T-helper 17 cell (primary cell): ENCODE measurements at regions not wholly inside any gene's neighbourhood (a gene's known extent, or its start where the extent isn't known, plus 50 kb on each side); places are given as distances from the start of the nearest gene placed in this dataset.

Experiments
- ATAC-seq: fragments of 150-1000 bp; cut with Tn5 transposase; 2 replicates; pipeline ENCODE4 v1.10.0; 2021; ENCODE audit warnings: mild to moderate bottlenecking, moderate library complexity
- DNase-seq, 3 donors: peaks; one replicate each; pipeline versions ENCODE4 v3.0.0 to v3.0.0-alpha.2; 2020 to 2021
- H3K9me3 ChIP-seq: one replicate; pipeline ENCODE4 v1.7.0; 2013; ENCODE audit warnings: low read length, mild to moderate bottlenecking; ENCODE audit not compliant: control insufficient read depth, poor library complexity, severe bottlenecking
- H3K27ac Mint-ChIP-seq: one replicate; pipeline ENCODE4 v1.8.0; 2022; ENCODE audit warnings: mild to moderate bottlenecking, moderate library complexity, mixed read lengths
- H3K27me3 Mint-ChIP-seq: one replicate; pipeline ENCODE4 v1.8.0; 2022; ENCODE audit warnings: mixed read lengths
- H3K36me3 Mint-ChIP-seq: one replicate; pipeline ENCODE4 v1.8.0; 2022; ENCODE audit warnings: low read depth, mixed read lengths
- H3K4me1 Mint-ChIP-seq: one replicate; pipeline ENCODE4 v1.8.0; 2022; ENCODE audit warnings: mild to moderate bottlenecking, mixed read lengths
- H3K4me3 Mint-ChIP-seq: one replicate; pipeline ENCODE4 v1.8.0; 2022; ENCODE audit warnings: mild to moderate bottlenecking, moderate library complexity, mixed read lengths

DNA sequence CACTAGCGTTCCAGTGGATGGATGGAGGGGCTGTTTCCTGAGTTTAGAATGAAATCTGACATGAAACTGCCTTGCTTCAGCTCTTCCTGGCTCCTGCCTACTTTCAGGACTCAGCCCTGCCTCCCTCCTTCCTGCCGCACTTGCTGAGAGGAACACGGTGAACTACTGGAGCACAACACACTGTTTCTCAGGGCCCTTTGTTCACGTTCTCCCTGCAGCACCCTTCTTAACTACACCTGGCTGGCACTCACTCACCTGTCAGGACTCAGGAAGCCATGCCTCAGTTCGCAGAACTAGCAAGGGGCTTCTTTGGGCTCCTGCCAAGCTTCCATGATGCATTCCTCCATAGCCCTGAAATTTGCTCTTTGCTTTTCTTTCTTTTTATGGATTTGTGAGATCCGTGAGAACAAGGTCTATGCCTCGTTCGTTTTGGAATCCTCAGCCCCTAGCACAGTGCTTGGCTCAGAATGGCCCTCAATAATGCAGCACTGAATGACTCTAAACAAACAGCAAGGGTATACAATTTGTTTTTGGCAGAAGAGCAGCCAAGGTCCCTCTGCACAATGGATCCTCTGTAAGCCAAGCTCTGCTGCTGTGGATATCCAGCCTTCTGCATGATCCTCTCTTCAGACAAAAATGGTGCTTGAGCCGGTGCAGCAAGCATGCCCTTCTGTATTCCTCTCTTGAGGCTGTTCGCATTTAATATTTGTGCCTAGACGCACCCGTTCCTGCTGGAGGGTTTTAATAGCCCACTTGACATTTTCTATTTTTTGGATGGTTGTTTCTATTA is 357.0 kb downstream of the TSN start:
- no peak overlapping the region for H3K4me3 Mint-ChIP-seq
- DNase-seq (no peak), ATAC-seq (no peak)
- no peaks in the 10 kb centered on the region for H3K36me3 Mint-ChIP-seq
- H3K9me3 ChIP-seq, result no peaks in the 10 kb centered on the region
- peaks cover 16% of the 10 kb centered on the region for H3K27me3 Mint-ChIP-seq
- H3K27ac Mint-ChIP-seq, result no peak overlapping the region
- H3K4me1 Mint-ChIP-seq, result no peaks in the 10 kb centered on the region

DNA sequence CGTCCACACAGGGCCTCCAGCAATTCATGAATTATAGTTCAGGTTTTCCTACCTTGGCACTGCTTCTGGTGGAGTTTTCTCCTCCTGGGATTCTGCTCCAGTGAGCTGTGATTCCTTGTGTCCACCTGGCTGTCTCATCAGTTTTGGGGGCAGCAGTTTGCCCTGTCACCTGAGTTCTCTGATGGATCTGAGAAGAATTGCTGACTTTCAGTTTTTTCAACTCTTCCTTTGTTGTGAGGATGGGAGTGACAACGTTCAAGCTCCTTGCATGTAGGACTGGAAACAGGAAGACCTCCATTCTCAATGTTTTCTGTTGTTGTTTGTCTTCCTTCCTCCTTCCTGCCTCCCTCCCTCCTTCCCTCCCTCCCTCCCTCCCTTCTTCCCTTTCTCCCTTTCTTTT is 359.0 kb downstream of the TSN start:
- Mint-ChIP-seq H3K27ac (no peak overlapping the region), H3K36me3 (no peaks in the 10 kb centered on the region)
- ATAC-seq, result no peak

DNA sequence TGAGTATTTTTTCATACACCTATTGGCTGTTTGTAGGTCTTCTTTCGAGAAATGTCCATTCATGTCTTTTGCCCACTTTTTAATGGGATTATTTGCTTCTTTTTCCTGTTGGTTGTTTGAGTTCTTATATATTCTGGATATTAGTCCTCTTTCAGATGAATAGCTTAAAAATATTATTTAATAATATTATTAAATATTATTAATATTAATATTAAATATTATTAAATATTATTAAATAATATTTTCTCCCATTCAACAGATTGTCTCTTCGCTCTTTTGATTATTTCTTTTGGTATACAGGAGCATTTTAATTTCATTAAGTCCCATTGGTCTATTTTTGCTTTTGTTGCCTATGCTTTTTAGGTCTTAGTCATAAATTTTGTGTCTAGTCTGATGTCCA is 361.9 kb downstream of the TSN start:
- ATAC-seq (no peak), DNase-seq (no peak)
- Mint-ChIP-seq H3K4me1 (no peaks in the 10 kb centered on the region), H3K27me3 (no peaks in the 10 kb centered on the region), H3K36me3 (no peaks in the 10 kb centered on the region), H3K4me3 (no peak overlapping the region), H3K27ac (no peak overlapping the region)
- no peaks in the 10 kb centered on the region for H3K9me3 ChIP-seq

More for the DNA sequence above, 359.0 kb downstream of the TSN start:
- DNase-seq, result no peak
- Mint-ChIP-seq H3K27me3 (peaks cover 13% of the 10 kb centered on the region), H3K4me1 (no peaks in the 10 kb centered on the region), H3K4me3 (no peak overlapping the region)
- no peaks in the 10 kb centered on the region for H3K9me3 ChIP-seq

DNA sequence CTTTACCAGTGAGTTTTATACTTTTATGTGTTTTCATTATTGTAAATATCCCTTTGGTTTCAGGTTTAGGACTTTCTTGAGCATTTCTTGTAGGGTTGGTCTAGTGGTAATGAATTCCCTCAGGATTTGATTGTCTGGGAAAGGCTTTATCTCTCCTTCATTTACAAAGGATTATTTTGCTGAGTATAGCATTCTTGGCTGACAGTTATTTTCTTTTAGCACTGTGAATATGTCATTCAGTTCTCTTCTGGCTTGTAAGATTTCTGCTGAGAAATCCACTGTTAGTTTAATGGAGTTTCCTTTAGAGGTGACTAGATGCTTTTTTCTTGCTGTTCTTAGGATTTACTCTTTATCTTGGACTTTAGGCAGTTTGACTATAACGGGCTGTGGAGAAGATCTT is 373.9 kb downstream of the TSN start:
- DNase-seq (no peak), ATAC-seq (no peak)
- Mint-ChIP-seq H3K36me3 (no peaks in the 10 kb centered on the region), H3K27ac (no peak overlapping the region), H3K27me3 (no peaks in the 10 kb centered on the region), H3K4me3 (no peak overlapping the region), H3K4me1 (no peaks in the 10 kb centered on the region)
- peaks cover 4% of the 10 kb centered on the region for H3K9me3 ChIP-seq

DNA sequence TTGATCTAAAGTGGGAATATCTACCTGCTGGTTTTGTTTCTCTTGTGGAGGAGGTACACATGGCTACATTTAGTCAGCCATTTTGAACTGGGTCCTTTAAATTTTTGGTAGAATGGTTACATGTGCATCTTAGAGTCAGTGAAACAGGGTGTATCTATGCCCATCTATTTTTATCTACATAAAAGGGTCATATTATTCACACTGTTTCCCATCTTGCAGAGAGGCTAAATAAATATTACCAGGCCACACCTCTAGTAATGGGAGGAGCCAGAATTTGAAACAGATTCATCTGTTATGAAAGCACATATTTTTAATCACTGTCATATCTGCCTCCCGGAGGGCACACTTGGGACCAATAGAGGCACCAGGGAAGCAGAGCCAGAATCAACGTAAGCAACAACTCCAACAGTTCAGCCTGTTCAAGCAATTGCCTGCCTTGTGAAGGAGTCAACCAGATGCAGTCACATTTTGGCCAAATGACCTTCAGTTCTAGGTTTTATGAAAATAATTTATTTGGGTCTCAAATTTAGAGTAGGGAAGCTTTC is 376.8 kb downstream of the TSN start:
- no peak for ATAC-seq
- peaks cover 4% of the 10 kb centered on the region for H3K9me3 ChIP-seq
- Mint-ChIP-seq H3K4me1 (no peaks in the 10 kb centered on the region), H3K36me3 (no peaks in the 10 kb centered on the region), H3K27me3 (no peaks in the 10 kb centered on the region), H3K27ac (no peak overlapping the region), H3K4me3 (no peak overlapping the region)
- no peak for DNase-seq

DNA sequence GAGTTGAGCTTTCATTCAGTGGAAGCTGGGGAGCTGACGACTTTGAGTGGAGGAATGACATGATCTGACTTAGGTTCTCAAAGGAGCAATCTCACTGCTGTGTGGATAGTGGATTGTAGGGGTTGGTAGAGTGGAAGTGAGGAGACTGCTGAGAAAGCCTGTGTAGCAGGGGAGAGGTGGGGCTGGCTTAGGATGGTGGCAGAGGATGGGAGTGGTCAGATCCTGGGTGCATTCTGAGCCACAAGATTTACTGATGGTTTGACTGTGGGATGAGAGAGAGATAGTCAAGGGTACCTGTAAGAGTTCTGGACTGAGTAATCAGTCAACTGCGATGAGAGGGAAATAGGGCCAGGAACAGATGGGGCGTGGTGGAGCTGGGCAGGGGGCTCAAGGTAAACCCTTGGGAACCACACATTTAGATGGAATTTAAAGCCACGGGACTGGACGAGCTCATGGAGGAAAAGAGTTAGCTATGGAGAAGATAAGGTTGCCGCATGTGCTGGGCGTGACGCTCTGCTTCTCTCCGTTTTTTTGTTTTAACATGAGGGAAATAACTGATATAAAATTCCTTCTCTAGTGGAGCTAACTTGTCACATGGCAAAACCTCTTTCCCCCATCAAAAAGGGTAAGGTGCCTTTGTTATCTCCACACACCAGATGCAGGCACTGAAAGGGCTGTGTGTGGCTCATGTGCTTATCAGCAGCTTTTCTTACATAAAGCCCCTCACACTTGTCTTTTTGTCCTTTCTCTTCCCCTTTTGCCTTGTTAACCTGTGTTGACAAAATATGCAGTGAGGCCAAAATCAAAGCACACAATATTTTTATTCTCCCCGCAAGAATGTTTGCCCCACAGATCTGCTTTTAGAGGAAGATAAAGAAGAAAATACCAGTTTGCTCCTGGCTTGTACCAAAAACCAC is 379.8 kb downstream of the TSN start:
- H3K4me3 Mint-ChIP-seq, result no peak overlapping the region
- H3K9me3 ChIP-seq, result peaks cover 4% of the 10 kb centered on the region
- H3K27ac Mint-ChIP-seq, result no peak overlapping the region
- ATAC-seq, result no peak
- DNase-seq, result no peak
- H3K4me1 Mint-ChIP-seq, result no peaks in the 10 kb centered on the region
- no peaks in the 10 kb centered on the region for H3K27me3 Mint-ChIP-seq
- no peaks in the 10 kb centered on the region for H3K36me3 Mint-ChIP-seq

DNA sequence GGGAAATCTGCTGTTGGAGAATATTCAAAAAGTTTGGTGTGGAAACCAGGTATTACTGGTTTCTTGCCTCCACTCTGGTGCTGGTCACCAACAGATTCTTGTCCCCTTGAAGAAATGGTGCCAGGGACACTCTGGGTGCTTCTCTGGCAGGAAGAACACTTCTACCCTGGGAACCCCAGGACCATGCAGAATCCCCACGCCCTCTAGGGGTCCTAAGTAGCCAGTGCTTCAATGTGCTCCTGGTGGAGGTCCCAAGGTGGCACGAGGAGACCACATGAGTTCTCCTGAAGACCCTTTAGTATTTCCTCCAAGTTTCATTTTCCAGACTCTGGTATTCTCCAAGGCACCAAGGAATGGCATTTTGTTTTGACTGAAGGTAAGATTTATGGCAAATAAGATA is 380.6 kb downstream of the TSN start:
- H3K27ac Mint-ChIP-seq, result no peak overlapping the region
- ATAC-seq (no peak), DNase-seq (no peak)
- H3K4me1 Mint-ChIP-seq, result no peaks in the 10 kb centered on the region
- H3K4me3 Mint-ChIP-seq, result no peak overlapping the region
- H3K36me3 Mint-ChIP-seq, result no peaks in the 10 kb centered on the region
- H3K27me3 Mint-ChIP-seq, result no peaks in the 10 kb centered on the region
- H3K9me3 ChIP-seq, result no peaks in the 10 kb centered on the region

DNA sequence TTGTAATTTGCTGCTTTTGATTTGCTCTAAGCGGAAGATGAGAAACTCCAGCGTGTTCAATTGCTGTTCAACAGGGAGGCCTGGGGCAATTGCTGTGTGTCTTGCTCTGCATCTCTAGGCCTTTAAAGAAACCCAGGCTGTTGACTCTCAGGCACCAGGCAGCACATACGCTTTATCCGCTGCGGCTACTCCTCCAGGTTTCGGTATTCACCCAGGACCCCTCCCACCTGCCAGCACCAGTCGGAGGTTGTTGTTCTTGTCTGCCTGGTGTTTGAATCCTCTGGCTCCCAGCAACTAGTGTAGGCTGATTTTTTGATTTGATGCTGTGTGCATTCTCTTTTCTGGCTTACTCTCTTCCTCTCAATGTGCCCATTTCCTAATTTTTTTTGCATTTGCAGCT is 383.1 kb downstream of the TSN start:
- no peaks in the 10 kb centered on the region for H3K4me1 Mint-ChIP-seq
- ATAC-seq (no peak), DNase-seq (no peak)
- no peak overlapping the region for H3K4me3 Mint-ChIP-seq
- no peaks in the 10 kb centered on the region for H3K9me3 ChIP-seq
- H3K36me3 Mint-ChIP-seq, result no peaks in the 10 kb centered on the region
- no peak overlapping the region for H3K27ac Mint-ChIP-seq
- no peaks in the 10 kb centered on the region for H3K27me3 Mint-ChIP-seq

DNA sequence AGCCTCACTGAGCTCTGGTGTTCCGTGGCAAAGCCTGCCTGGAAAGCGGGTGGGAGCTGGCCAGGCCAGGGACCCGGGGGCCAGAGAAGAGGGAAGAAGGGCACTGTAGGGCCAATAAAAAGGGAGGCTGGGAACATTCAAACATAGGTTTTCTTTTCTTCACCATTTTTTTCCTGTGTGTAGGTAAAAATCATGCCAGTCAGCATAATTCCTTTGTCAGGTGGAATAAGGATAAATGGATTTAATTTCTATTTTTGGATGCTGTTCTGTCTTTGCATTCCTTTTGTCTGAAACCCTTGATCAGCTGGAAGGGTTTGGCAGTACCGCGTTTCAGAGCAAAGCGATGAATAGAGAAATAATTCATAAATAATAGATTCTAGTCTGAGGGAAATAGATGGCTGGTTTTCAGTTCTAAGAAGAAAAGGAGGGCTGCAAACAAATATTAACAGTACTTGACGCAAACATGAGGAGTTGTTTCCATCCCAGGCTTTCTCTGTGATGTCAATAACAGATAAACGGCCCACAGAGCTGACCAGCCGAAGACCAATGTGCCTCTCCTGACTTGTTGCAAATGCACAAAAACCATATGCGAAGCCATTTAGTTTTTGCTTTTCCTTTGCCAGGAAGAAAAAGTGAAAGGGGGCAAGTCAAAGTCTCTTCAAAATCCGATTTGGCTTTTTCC is 384.4 kb downstream of the TSN start:
- no peaks in the 10 kb centered on the region for H3K36me3 Mint-ChIP-seq
- no peak overlapping the region for H3K27ac Mint-ChIP-seq
- H3K9me3 ChIP-seq, result no peaks in the 10 kb centered on the region
- H3K4me3 Mint-ChIP-seq, result no peak overlapping the region
- ATAC-seq (no peak), DNase-seq (no peak)
- H3K4me1 Mint-ChIP-seq, result no peaks in the 10 kb centered on the region
- H3K27me3 Mint-ChIP-seq, result no peaks in the 10 kb centered on the region

DNA sequence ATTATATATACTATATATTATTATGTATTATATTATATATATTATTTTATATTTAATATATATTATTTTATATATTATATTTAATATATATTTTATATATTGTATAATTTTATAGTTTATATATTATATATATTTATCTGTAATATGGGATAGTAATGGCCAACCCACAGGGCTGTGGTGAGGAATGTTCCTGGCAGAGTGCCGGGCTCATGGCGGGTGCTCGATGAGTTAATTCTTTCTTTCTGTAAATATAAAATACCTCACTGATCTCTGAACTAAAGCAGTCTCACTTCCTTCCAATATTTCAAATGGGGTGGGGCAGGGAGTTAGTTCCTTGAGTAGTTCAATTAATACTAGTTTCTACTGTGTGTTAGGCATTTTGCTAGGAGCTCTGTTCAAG is 389.4 kb downstream of the TSN start:
- DNase-seq (no peak), ATAC-seq (no peak)
- no peak overlapping the region for H3K4me3 Mint-ChIP-seq
- H3K27ac Mint-ChIP-seq, result no peak overlapping the region
- H3K9me3 ChIP-seq, result no peaks in the 10 kb centered on the region
- no peaks in the 10 kb centered on the region for H3K27me3 Mint-ChIP-seq
- H3K4me1 Mint-ChIP-seq, result no peaks in the 10 kb centered on the region
- H3K36me3 Mint-ChIP-seq, result no peaks in the 10 kb centered on the region

DNA sequence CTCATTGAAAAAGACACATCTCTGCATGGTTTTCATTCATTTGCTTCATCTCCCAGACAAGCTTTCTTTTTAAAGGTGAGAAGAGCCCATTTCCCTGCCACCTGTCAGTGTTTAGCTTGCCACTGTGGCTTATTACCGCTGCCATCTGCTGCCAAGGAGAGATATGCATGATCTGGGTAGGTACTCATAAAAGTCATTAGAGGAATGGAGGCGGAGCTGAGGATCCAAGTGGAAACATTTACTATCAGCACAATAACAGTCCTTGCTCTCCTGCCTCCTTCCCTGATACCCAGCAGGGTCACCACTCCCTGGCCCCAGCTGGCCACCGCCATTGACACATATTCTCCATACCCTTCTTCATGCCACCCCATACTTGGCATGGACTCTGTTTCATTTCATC is 390.4 kb downstream of the TSN start:
- Mint-ChIP-seq H3K27me3 (no peaks in the 10 kb centered on the region), H3K4me1 (no peaks in the 10 kb centered on the region), H3K36me3 (no peaks in the 10 kb centered on the region), H3K4me3 (no peak overlapping the region), H3K27ac (no peak overlapping the region)
- ATAC-seq (no peak), DNase-seq (no peak)
- no peaks in the 10 kb centered on the region for H3K9me3 ChIP-seq

DNA sequence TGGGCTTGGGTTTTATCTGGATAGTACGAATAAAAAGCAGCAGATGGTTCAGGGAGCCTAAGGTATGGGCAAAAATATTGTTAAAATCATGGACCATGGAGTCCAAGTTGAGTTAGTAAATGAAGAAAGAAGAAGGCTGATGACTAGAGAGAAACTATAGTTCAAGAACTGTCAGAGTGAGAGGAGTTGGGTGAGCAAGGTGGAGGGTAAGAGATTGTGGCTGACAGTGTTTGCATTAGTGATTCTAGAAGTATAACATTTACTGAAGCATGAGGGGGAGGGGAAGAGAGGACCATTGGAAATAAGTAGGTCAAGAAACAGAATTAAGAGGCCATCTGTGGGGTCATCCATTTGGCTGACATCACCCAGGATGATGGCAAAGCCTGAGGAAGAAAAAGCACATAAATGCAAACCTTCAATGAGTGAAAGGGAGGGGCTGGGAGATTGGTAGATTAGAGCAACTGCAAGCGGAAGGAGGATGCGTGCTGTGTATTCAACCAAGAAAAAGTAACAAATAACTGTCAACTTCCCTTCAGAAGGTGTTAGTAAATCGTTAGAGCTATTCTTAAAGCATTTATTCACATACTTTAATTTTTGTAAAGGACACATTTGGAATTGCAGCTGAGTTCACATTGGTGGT is 392.8 kb downstream of the TSN start:
- DNase-seq, result no peak
- ATAC-seq, result no peak
- Mint-ChIP-seq H3K4me3 (no peak overlapping the region), H3K27me3 (no peaks in the 10 kb centered on the region), H3K27ac (no peak overlapping the region), H3K4me1 (no peaks in the 10 kb centered on the region), H3K36me3 (no peaks in the 10 kb centered on the region)
- no peaks in the 10 kb centered on the region for H3K9me3 ChIP-seq
